NCI-H1694 treated with DMSO at 0.1 percent for 48 hours (cell line): ENCODE measurements at regions not wholly inside any gene's neighbourhood (a gene's known extent, or its start where the extent isn't known, plus 50 kb on each side); places are given as distances from the start of the nearest gene placed in this dataset.
"Not testable (repeated sequence)": the region's sequence is repeated elsewhere in the genome, so short reads cannot be mapped to it uniquely, and the experiment has no call there.

ENCODE experiments used
- DNase-seq: peaks from one replicate; lab custom pipeline; 2025; lab: John Stamatoyannopoulos, UW

DNA sequence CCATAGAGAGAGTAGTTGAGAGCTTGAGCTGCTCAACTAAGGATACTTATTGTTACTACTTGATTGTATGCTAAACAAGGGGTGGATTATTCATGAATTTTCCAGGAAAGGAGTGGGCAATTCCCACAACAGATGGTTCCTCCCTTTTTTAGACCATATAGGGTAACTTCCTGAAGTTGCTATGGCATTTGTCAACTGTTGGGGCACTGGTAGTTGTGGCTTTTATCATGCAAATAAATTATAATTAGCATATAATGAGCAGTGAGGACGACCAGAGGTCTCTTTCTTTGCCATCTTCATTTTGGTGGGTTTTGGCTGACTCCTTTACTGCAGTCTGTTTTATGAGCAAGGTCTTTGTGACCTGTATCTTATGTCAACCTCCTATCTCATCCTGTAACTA lies 1403.5 kb upstream of the PABPC4L start:
- no peak for DNase-seq

GRCh38 chr4:135604531-135604930 lies 1402.9 kb upstream of the PABPC4L start:
- DNase-seq = no peak

GRCh38 chr4:135601351-135601750 lies 1399.8 kb upstream of the PABPC4L start:
- no peak for DNase-seq

GRCh38 chr4:135598151-135598550 lies 1396.6 kb upstream of the PABPC4L start:
- no peak for DNase-seq

GRCh38 chr4:135594521-135594920 lies 1392.9 kb upstream of the PABPC4L start:
- no peak for DNase-seq

- DNase-seq = no peak
Measured at GRCh38 chr4:135575041-135575440, 1373.5 kb upstream of the PABPC4L start.

DNA sequence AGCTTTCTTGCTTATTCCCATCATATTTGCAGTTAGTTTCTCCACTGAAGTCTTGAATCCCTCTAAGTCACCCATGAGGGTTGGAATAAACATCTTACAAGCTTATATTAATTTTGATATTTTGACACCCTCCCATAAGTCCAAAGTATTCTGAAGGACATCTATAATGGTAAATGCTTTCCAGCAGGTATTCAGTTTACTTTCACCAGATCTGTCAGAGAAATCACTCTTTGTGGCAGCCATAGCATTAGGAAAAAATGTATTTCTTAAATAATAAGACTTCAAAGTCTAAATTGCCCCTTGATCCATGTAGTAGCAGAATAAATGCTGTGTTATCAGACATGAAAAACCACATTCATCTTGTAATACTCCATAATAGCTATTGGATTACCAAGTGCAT lies 1371.7 kb upstream of the PABPC4L start:
- DNase-seq = no peak

DNA sequence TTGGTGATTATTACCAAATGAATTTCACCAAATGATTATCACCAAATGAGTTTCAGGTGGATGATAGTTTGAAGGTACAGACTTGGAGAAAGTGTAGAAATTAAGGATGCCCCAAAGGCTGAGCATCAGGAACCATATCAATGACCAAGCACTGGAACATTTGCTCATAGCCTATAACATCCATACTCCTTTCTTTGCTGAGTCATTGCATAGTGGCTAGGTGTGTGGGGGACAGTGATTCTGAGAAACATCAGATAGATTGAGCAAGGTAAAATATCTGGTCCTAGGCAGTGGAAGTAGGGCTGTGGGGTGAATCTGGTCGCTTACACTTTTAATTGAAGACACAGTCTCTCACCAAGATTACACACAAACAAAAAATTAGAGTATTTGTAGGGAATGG lies 1362.5 kb upstream of the PABPC4L start:
- DNase-seq = no peak

DNA sequence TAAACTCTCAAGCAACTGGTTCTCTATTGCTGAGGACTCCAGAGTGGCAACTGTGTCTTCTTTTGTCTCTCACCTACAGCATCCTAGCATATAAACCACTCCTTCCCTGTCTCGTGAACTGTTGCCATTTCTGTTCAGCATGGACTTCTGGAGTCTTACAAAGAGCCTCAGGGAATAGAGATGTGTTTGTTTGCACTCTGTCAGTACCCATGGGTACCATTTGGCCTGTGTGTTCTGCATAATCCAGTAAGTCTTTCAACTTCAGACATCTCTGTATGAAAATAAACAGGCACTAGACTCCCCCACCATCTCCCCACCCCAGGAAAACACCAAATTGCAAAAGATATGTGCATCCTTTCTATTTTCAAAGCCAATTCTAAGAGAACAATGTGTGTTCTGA lies 1351.6 kb upstream of the PABPC4L start:
- DNase-seq = no peak

DNA sequence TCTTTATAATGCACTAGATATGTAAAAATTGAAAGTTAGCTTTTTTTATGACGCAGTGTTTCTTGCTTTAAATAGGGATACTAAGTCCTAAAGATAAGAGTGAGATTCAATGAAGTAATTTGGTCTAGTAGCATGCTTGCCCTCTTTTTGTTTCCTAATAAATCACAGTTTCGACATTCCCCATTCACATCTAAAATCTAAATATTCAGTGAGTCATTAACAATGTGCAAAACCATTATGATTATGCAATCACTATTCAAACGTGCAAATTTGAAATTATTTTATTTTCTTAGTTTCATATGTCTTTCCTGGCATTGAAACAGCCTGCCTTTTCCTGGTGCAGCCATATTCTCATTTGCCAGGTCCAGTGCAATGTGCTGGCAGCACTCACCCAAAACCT lies 1350.5 kb upstream of the PABPC4L start:
- no peak for DNase-seq

DNA sequence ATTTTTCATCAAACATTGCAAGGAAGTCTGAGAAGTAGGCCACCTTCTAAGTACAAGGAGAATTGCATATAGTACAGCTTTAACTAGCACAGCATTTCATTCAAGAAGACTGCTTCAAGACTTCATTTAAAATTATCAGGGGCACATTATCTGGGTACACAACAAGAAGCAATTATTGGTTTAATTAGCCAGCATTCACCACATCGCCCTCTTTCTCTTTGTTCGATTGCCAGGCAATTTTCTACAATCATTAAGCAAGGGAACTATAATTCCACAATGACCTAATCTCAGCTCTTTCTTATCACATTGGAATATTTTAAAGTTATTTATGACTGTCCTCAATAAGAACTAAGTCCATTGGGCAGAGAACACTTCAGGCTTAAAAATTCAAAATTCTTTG lies 1347.1 kb upstream of the PABPC4L start:
- no peak for DNase-seq

DNA sequence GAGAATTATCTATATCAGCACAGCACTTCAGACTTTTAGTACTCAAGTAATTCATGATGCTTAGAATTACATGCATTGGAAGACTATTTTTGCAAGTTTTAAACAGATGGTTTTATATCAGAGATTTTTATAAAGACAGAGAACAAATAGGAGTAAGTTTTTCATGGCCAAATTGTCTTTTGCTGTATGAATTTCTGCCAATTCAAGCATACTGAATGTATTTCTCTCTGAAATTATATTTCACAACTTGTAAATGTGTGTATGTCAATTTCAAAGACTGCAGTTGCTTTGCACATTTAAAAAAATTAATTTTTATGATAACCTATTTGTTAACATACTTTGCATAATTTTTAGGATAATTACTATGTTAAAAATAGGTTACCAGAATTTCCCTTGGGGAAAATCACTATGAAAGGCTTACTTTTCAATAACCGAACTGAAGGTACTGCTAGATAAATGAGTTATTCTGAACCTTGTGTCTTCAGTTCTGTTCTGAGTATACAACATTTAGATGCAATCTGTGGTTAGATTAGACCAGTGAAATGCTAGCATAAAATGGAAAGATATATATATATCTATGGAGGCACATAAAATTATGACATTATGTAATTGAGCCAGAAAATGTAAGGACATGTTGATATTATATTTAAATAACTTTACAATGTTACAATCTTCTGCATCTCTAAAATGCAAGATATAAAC lies 1344.2 kb upstream of the PABPC4L start:
- DNase-seq = no peak

DNA sequence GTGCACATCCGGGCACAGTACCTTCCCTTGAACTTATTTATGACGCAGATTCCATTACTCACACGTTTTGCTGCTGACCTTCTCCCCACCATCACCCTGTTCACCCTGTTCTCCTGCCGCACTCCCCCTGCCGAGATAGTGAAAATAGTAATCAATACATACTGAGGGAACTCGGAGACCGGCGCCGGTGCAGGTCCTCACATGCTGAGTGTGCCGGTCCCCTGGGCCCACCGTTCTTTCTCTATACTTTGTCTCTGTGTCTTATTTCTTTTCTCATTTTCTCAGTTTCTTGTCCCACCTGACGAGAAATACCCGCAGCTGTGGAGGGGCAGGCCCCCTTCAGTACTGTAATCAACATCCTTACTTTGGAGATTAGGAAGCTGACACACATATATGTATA lies 1337.1 kb upstream of the PABPC4L start:
- DNase-seq = no peak

GRCh38 chr4:135533053-135533452 lies 1331.5 kb upstream of the PABPC4L start:
- no peak for DNase-seq

DNA sequence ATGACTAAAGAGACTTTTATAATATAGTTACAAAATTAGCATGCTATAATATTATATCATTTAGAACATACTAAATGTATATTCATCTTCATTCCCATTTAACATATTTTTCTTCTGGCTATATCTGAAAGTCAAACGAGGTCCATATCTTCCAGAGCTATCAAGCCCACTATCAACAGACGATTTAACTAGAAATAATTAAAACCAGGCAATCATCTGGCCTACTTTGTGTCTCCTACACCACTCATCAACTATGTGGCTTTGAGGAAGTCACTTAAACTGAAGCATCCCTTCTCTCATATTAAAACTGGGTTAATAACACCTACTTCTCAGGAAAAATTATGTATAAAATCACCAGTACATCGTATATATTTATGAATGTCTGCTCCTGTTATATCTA lies 1330.5 kb upstream of the PABPC4L start:
- DNase-seq = no peak

- DNase-seq = no peak
Measured at GRCh38 chr4:135515295-135515694, 1313.7 kb upstream of the PABPC4L start.

DNA sequence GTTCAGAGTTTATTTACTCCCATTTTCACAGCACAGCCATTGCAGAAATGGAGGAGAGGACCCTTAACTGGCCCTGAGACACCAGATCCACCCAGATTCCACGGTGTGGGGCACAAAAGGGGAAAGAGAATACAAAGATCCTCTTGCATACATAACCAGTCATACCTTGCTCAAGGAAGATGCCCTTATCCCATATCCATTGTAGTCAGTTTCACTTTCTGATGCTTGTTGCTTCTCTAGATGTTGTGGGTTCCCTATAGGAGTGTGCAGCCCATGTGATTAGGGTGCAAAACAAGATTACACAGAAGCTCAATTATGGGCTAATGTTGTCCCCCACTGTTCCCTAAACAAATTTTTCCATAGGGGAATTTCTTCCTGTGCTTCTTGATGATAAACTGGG lies 1309.0 kb upstream of the PABPC4L start:
- no peak for DNase-seq

- no peak for DNase-seq
Measured at GRCh38 chr4:135508006-135508714, 1306.6 kb upstream of the PABPC4L start.

- no peak for DNase-seq
Measured at GRCh38 chr4:135497563-135498152, 1296.1 kb upstream of the PABPC4L start.

GRCh38 chr4:135492439-135492838 lies 1290.8 kb upstream of the PABPC4L start:
- DNase-seq = no peak

DNA sequence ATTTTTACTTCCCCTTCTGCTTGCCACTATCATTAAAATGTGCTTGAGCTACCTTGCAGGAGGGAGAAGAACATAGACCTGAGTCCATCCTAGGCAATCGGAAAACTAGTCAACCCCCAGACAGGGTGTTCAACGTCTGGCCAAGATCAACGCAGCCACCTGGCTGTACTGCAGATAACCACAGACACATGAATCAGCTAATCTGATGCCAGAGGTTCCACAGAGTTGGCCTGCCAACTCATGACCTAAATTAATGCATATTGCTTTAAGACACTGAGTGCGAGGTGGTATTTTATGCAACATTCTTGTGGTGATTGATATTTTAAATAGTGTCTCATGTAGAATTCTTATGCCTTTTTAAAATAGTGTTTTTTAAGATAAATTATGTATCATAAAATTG lies 1283.8 kb upstream of the PABPC4L start:
- DNase-seq = no peak

- no peak for DNase-seq
Measured at GRCh38 chr4:135476272-135476671, 1274.7 kb upstream of the PABPC4L start.

DNA sequence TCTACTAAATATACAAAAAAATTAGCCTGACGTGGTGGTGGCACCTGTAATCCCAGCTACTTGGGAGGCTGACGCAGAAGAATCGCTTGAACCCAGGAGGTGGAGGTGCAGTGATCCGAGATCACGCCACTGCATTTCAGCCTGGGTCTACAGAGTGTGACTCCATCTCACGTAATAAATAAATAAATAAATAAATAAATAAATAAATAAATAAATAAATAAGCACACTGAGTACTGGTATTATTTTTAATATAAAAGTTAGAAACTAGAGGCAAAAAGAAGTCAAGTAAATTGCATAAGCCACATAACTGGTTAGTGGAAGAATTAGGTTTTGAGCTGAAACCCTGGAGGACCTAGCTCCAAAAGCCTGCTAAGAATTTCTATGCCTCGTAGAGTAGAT lies 1262.7 kb upstream of the PABPC4L start:
- DNase-seq = no peak

- DNase-seq = not testable (repeated sequence)
Measured at GRCh38 chr4:135447598-135447997, 1246.0 kb upstream of the PABPC4L start.
